Stimulated activated CD4-positive, alpha-beta T cell treated with anti-CD3 and anti-CD28 coated beads, Interleukin-12 subunit alpha, Interleukin-12 subunit beta, amount 100 ng/mL, for 4 hours (primary cell): ENCODE measurements at regions not wholly inside any gene's neighbourhood (a gene's known extent, or its start where the extent isn't known, plus 50 kb on each side); places are given as distances from the start of the nearest gene placed in this dataset.

ENCODE experiments used
- DNase-seq: peaks from one replicate; pipeline ENCODE4 v3.0.0-alpha.2; 2020

DNA sequence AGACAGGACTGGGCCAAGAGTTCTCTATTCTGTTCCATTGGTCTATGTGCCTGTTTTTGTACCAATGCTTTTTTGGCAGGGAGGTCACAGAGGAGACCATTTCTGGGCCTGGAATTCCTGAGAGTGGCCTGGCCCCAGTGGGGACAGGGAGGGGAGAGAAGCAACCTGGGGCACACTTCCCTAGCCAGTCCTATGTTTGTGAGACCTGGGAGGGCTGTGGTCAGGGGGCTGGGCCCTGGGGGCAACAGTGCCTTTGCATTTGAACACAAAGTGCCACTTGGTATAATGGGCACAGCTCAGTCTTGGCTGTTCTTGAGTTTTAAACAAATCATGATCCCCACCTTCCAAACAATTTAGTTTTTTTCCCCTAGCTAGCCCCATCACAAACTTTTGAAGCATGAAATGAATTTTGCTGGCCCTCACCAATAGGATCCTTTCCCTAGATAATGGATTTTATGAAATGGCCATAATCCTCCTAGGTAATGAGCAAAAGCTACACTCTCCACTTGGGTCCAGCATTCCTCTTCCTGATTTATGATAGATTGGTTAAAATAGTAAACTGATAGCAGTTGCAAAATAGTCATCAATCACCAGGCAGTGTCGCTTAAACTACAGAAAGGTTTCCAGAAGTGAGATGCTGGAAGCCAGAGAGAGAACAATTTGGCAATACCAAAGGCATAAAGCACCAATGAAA, 133.5 kb downstream of the GLI2 start:
- no peak for DNase-seq

DNA sequence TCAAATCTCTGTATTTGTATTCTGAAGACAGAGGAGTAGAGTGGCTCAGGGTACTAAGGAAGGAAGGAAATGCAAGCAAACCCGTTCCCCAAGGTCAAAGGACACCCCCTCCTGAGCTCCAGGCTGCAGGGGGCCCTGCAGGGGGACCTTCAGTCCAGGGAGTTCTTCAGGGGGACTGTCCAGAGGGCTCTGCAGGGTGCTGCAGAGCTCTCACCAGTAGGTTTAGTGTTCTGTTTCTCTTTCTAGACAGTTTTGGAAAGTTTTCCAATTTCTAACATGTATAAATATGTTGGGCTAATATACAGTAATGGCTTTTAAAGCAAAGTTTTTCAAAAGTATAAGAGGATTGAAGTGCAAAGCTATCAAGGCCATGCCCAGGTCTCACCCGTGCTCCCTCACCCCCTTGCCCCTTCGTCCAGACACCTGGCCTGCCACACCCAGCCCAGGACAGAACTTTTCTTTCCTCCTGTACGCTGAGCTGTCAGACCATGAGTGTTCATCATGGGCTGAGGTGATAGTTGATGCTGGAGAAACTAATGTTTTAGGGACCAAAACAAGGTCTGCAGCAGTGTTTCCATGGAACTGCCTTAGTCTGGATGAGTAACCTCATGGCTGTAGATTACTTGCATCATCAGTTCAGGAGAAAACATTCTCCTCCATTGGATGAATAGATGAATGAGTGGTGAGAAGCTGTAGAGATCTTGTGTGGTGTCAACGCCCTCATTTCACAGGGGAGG, 134.2 kb downstream of the GLI2 start:
- DNase-seq: no peak

DNA sequence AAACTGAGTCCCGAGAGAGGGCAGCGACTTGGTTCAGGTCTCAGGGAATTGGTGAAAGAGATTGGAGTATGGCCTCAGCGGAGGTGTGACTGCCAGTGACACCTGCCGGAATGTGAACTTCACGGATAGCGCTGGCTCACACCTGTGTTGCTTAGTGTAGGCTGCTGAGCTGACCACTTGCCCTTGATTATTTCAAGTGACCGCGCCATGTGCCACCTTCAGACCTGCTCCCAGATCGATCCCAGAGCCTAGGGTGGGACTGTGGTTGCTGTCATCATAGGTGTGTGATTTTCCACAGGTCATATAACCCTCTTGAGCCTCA, 134.8 kb downstream of the GLI2 start:
- DNase-seq: no peak

DNA sequence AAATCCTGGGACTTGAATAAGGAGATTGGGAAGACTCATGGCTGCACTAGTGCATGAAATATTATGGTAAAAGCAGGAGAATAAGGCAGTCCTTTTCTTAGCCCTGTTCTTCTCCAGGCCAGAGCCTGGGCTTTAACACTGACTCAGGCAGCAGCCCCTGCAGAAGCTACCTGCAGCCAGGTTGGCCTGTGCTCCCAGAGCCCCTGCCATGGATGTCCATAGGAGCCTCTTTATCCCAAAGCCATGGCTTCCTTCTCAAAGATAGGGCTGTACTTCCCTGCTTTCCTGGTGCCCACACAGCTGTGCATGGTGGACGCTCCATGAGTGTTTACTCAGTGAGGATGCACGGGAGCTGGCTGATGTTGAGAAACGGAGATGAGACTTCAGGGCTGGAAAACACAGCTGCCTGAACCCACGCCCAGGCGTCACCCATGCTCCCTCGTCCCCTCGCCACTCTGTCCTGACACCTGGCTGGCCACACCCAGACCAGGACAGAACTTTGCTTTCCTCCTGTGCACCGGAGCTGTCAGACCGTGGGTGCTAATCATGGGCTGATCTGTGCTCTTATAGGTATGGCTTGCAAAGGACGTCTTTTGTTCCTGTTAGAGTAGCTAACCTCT, 135.5 kb downstream of the GLI2 start:
- DNase-seq: no peak

DNA sequence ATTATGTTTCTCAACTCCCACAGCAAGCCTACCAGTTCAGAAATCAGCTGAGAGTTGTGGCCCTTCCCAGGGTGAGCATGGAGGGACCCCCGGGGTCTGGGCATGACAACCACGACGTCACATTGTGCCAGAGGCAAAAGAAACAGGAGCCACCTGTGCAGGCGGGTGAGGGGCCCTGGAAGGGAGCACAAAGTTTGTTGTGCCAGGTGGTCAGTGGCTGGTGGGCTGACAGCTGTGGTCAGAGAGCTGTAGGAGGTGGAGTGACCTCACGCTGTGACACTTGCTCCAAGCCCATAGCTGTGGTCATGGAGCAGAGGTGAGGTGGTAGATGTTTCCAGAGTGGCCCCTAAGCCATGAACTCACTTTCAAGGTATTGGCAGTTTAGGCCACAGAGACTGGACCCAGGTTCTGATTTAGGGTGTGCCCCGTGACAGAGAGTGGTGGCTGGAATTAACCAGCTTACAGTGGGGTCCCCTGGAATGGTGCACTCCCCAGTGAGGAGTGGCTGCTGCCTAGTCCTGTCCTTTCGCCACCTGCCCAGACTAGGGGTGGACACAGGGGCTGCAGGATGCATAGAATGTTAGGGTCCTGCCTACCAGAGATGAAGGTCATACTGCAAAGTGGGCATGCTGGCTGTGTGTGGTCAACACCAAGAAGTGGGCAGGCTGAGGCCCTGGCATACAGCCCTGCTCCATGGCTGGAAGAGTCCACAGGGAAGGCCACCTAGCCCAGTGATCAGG, 136.4 kb downstream of the GLI2 start:
- no peak for DNase-seq

DNA sequence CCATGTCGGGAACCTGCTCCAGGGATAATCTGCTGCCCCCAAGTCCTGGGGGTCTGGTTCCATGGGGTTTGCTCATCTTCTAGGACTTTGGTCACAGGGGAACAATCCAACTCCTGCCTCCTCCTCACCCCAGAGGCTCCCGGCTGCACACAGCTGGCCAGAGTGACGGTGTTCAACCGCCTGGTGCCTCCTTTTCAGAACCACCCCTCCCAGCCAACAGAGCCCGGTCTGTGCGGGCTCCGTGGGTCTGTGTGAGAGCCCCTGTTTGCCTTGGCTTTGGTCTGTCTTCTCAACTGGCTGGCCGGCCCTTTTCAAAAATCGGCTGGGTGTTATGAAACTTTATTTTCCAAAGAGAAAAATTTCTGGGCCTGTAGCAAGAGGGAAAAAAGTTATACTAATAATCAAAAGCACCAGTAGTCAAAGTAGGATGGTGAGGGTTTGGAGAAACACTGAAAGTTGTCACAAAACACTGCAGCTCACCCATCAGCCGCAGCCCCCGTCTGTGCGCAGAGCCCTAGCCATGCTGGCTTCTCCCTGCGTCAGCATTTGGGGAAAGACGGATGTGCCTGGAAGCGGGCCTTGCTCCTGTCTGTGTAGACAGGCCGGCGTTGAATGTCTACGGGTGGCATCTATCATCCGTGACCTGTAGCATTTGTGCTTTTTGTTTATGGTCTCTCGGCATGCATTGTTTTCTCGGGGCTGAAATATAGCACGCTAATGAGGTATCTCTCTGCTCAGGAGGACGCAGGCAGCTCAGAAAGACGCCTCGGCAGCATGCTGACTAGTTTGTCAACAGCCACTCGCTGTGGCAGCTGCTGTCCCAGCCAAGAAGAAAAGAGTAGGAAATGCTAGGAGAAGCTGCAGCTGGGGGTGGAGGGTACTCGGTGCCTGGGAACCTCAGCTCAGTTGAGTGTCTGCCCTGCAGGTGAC, 138.6 kb downstream of the GLI2 start:
- DNase-seq: no peak

DNA sequence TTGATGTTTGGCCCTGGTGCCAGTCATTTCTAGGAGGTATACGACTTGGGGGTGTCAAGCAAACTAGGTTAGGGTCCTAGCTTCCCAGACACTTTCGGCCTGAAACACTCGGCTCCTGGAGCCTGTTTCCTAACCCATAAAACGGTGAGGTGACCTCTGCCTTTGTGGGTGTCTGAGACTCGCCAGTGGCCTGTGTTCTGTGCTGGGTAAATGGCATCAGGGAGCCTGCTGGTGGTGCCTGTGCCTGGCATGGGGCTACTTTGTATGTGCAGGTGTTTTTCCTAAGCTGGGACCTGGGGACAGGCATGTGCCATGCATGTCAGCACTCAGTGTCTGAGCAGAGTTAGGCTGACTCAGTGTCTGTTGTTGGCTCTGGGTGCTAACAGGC, 139.2 kb downstream of the GLI2 start:
- DNase-seq: no peak

DNA sequence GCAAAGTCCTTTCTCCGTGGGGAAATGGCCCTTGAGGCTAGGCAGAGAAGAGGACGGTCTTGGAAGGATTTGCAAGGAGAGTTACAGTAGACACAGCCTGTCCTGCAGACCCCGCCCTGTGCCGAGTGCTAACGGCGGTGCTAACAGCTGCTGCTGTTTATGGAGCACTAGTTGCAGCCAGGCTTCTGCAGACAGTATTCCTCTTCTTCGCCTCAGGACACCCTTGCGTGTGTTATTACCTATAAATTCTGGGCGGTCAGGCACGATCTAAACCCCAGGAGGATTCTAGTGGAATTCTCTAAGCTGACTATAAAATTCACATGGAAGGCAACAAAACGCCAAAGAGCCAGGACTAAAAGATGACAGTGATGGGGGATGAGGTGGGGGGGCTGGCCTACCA, 139.8 kb downstream of the GLI2 start:
- DNase-seq: no peak

DNA sequence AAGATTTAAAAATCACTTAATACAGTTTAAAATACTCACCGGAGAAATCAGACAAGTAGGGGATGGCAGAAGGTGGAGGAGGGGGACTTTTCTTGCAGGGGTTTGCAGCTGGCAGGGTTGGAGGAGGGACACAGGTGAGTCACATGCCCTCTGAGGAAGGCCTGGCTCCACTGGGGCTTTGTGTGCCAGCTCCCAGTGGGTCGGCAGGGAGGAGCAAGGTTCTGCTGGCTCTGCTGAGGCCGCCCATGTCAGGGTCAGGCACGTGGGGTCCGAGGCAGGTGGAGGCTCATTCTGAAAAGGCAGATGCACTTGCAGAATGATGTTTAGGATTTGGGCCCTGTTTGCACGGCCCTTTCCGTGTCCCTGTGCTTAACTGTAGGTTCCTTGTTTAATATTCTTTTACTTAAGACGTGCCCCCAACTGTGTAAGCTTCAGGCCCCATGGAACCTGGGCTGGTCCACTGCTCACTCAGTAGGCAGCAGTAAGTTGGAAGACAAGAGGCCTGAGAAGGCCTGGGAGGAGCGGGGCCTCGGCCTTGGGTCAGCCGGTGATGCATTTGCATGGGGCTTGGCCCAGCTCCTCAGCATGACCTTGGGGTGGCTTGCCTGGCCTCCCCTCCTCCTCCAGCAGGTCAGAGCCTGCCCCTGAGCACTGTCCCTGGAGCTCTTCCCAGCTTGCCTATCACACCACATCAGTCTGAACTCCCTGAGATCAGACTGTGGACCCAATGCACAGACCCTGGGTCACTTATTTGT, 141.0 kb downstream of the GLI2 start:
- no peak for DNase-seq

DNA sequence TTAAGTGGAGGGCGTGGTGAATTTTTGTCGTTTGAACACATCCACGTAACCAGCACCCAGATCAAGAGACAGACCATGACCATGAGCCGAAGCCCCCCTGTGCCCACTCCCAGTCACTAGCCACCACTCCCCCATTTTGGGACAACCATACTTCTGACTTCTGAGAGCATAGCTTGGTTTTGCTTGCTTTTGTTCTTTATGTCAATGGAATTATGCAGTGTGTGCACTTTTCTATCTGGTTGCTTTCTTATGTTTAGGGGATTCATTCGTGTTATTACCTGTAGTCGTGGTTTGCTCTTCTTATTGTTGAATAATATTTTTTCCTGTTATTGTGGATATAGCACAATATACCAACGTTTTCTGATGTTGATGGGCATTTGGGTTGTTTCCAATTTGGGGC, 141.7 kb downstream of the GLI2 start:
- no peak for DNase-seq

DNA sequence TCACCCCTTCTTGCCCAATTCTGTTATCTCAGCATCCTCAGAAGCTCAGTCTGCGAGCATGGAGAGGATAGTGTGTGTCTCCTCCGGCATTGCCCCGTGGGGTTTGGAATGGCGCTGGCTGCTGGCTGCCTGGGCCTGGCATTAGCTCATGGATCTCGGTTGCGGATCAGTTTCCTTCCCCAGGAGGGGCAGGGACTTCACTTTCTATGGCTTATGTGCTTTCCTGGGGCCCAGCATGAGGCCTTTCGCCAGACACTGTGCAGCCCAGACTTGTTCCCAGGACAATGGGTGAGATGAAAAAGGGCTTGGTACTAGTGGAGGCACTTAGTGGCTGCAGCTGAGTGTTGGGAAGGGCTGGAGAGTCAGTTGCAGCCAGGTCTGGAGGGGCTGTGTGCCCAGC, 143.3 kb downstream of the GLI2 start:
- no peak for DNase-seq

DNA sequence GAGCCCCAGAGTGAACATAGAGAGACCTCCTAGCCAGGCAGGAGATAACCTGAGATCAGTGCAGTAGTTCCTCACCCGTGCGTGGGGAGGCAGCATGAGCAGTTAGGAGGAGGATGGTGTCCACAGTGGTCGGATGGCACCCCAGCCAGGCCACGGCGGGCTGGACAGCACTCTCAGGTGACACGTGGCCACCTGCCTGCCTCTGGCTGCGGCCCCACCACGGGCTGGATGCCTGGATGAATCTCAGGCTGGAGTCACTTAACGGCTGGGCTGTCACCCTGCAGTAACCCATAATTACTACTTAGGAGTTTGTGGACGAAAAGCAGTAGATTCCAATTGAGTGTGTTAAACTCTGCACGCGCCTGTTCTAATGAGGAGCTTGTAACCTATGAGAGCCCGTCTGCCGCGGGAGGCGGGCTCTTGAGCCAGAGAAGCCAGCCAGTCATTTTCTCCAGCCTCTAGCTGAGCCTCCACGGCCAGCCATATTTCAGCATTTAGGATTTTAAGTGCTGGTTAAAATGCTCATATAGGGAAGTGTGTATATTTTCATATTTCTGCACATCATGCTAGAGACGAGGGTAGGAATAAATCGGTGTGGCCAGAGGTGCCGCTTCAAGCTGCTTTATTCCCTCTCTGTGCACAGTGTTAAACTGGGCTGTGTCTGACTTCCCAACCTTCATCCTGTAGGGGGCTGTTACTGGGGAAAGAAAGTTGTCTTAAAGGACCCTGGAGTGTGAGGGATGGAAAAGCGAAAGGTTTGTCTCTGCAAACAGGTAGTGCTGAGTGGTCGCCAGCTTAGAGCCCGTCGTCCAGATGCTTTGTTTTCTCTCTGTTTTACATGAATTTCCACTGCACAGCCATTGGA, 144.0 kb downstream of the GLI2 start:
- no peak for DNase-seq

DNA sequence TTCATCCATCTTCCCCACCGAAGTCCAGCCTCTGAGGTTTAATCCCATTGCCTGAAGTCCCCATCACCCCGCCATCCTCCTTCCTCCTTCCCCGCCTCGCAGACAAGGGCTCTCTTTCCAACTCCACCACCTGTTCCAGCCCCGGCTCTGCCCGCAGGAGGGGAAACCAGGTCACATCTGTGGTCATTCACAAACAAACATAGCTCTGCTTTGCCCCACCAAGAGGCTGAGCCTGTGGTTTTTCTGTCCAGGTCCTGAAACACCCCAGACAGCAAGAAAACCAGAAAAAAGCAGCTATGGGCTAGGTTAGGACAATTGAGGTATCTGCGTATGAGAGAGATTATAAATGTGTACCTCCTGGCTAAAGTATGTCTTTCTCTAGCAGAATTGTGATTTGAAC, 144.7 kb downstream of the GLI2 start:
- no peak for DNase-seq

DNA sequence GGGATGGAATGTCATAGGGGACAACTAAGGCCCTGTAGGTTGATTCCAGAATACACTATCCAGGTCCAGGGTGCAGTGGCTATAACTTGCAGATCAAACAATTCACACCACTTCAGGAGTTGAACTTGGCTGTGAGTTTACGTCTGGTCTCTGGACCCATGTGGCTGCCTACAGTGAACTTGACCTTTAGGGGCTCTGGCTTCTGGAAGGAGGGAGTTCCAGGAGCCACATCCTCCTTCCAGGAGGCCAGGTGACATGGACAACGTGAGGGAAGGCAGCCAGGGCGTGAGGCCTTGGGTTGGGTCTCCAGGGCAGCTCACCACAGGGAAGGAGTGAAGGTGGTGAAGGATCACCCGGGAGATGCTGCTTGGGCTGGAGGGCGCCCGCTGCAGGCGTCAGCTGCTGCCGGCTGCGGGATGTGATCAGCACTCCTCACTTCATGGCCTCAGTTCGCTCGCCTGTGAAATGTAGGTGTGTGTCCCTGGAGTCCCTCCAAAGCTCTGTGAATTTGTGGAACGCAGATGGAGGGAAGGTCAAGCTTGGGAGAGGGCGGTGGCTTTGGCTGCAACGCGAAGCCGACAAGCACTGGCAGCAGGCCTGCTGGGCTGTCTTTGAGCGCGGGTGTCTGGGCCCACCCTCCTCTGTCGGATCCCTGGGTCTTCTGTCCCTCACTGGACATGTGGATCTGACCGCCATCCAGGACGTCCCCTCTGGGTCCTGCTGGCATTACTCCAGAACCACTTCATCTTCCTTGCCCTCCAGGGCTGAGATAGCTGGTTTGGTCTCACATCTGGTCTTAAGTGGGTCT, 146.5 kb downstream of the GLI2 start:
- no peak for DNase-seq

DNA sequence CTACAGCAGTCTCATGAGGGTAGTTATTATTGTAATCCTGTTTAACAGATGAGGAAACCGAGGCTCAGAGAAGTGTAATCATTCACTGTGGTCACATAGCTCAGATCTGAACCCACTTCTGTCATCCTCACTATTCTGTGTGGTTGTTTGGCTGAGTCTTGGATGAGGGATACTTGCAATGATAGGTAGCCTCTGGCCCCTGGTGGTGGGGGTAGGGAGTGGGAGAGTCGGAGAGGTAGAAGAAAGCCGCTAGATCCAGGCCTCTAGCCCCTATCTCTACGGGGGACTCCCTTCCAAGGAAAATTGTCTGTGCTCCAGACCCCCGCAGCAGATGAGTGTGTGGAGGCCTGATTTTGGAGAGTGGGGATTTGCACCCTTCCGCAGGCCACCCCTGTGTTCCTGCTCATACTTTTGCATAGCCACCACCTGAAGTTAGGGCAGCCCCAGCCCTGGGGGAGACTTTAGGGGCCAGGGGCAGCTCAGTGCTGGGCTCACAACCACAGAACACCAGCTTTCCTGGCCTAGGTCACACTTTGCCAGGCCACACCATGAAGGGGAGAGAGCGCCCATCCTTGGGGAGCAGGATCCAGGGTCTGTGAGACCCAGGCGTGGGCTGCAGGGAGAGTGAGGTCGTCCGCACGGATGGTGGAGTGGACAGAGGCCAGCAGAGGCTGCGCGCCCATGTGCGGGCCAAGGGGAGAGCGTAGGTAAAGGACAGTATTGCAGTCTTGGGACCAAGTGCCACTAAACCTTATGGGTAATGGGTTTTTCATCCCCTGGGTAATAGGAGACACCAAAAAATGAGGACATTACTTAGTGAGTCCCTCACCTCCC, 148.2 kb downstream of the GLI2 start:
- DNase-seq: no peak

DNA sequence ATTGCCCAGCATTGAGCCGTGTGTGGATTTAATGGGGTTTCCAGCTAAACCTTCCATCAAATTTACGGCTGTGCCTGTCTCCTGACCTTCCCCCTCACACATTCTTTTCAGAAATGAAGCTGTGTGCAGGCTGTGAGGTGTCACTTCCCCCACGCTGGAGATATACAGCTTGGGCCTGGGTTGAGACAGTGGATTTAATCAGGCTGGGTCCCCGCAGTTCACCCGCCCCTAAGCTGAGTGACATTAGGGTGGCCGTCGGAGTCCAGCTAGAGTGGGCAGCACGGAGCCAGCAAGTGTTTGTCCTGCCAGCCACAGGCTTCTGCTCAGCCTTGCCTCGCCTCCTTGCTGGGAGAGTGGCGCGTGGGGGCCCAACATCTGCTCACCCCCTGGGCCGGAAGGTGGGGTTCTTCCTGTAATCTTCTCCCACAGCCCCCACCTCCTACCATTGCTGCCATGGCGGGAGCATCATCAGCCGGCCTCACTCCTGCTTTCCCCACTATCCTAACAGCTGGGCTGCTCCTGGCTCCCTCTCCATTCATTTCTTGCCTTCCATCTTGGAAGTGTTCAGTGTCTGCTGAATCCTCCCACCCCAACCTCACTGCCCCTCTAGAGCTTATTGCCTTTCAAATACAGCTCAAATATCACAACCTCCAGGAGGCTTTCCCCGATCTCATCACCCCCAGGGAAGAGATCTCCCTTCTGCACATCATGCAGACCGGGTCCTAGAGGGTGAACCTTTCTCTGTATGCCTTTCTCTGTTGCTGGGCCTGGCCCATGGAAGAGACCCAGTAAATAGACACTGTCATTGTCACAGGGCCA, 149.0 kb downstream of the GLI2 start:
- no peak for DNase-seq

DNA sequence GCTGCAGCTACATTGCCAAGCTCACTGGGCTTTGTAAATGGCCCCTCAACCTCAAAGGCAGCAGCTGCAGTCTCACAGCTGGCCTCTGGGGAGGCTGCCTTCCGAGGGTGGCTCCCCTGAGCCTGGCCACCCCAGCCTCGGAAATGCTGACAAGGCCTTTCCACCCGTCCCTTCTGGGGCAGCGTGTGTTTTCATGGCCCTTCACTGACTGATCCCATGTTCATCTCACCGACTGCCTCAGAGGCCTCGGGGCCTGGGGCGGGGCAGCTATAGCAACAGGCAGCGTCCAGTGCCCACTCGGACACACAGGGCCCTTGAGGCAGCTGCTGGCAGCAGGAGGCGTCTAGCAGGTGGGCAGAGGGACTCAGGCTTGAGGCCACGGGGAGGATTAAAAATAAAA, 149.7 kb downstream of the GLI2 start:
- no peak for DNase-seq

DNA sequence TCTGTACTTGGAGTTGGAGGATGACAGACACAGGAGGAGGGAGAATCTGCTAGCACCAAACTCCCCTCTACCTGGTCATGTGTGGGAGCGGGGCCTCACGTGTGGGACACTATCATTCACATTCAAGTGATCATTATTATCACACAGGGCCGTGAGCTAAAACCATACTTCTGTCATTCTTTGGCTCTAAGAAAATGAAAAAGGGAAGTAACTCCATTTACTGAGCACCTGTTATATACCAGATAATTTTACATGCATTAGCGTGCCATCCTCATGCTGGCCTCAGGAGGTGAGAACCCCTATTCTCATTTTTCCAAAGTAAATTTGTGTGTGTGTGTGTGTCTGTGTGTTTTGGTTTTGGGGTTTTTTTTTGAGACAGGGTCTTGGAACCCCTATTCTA, 150.1 kb downstream of the GLI2 start:
- no peak for DNase-seq
